CD4-positive, CD25-positive, alpha-beta regulatory T cell (primary cell): ENCODE measurements at regions not wholly inside any gene's neighbourhood (a gene's known extent, or its start where the extent isn't known, plus 50 kb on each side); places are given as distances from the start of the nearest gene placed in this dataset.

Experiments
- ATAC-seq, 2 donors: fragments of 150-1000 bp; cut with Tn5 transposase; one replicate each; pipeline ENCODE4 v1.10.0; 2021; ENCODE audit warnings: low read depth in 2 of 2, moderate number of reproducible peaks in 2 of 2, moderate library complexity in 1 of 2
- DNase-seq, 3 donors: peaks; one replicate each; pipeline versions ENCODE4 v3.0.0 to v3.0.0-alpha.2; 2012 to 2022; ENCODE audit warnings: mixed read lengths in 1 of 3
- H3K27ac ChIP-seq: one replicate; pipeline ENCODE4 v1.7.0; 2013; ENCODE audit warnings: mild to moderate bottlenecking, low read length; ENCODE audit not compliant: insufficient read depth, poor library complexity, severe bottlenecking
- H3K27me3 ChIP-seq: one replicate; pipeline ENCODE4 v1.7.0; 2013; ENCODE audit warnings: low read length; ENCODE audit not compliant: control insufficient read depth, insufficient read depth
- H3K36me3 ChIP-seq: one replicate; pipeline ENCODE4 v1.7.0; 2013; ENCODE audit warnings: mild to moderate bottlenecking, low read length, moderate library complexity; ENCODE audit not compliant: control insufficient read depth, insufficient read depth
- H3K4me1 ChIP-seq: 2 replicates; pipeline ENCODE4 v1.7.0; 2013; ENCODE audit warnings: mild to moderate bottlenecking, low read length; ENCODE audit not compliant: insufficient read depth, control insufficient read depth, poor library complexity, severe bottlenecking
- H3K4me3 ChIP-seq: one replicate; pipeline ENCODE4 v1.7.0; 2013; ENCODE audit warnings: low read depth, mild to moderate bottlenecking, low read length, moderate library complexity
- H3K9me3 ChIP-seq, 2 experiments: 1 replicate in 1 of 2; 2 replicates in 1 of 2; pipeline ENCODE4 v1.7.0; 2013; ENCODE audit warnings: low read length in 2 of 2, mild to moderate bottlenecking in 1 of 2, moderate library complexity in 1 of 2; ENCODE audit not compliant: control insufficient read depth in 2 of 2
- H3K27ac Mint-ChIP-seq, 3 donors: one replicate each; pipeline ENCODE4 v1.8.0; 2020 to 2022; ENCODE audit warnings: mild to moderate bottlenecking in 3 of 3, mixed read lengths in 3 of 3, moderate library complexity in 2 of 3
- H3K27me3 Mint-ChIP-seq: one replicate; pipeline ENCODE4 v1.8.0; 2022; ENCODE audit warnings: mild to moderate bottlenecking, mixed read lengths
- H3K36me3 Mint-ChIP-seq: one replicate; pipeline ENCODE4 v1.8.0; 2020; ENCODE audit warnings: mixed read lengths
- H3K4me1 Mint-ChIP-seq, 4 donors: one replicate each; pipeline ENCODE4 v1.8.0; 2020 to 2022; ENCODE audit warnings: mixed read lengths in 4 of 4, mild to moderate bottlenecking in 1 of 4
- H3K4me3 Mint-ChIP-seq, 4 donors: one replicate each; pipeline ENCODE4 v1.8.0; 2020 to 2022; ENCODE audit warnings: mild to moderate bottlenecking in 4 of 4, mixed read lengths in 4 of 4, moderate library complexity in 3 of 4
- H3K9me3 Mint-ChIP-seq, 7 donors: one replicate each; pipeline ENCODE4 v1.8.0; 2020 to 2022; ENCODE audit warnings: mixed read lengths in 7 of 7, mild to moderate bottlenecking in 3 of 7, moderate library complexity in 2 of 7

GRCh38 chr14:24692382-24693352, 58.7 kb upstream of the GZMB start:
- ATAC-seq: peak; percentile 71 to 83
- peak overlapping the region; percentile 25 for H3K27ac ChIP-seq
- H3K4me3 Mint-ChIP-seq: peak overlapping the region in 2 of 4 donors; percentile 2 to 56
- H3K4me1 ChIP-seq: peaks cover 9% of the 10 kb centered on the region
- H3K27me3 Mint-ChIP-seq: peaks cover 22% of the 10 kb centered on the region
- H3K4me3 ChIP-seq: peak overlapping the region; percentile 1
- no peaks in the 10 kb centered on the region for H3K36me3 Mint-ChIP-seq
- no peak overlapping the region for H3K27ac Mint-ChIP-seq
- H3K4me1 Mint-ChIP-seq: peaks cover 7 to 22% (median 13%) of the 10 kb centered on the region in 4 donors
- no peaks in the 10 kb centered on the region for H3K9me3 Mint-ChIP-seq
- H3K27me3 ChIP-seq: peaks cover 4% of the 10 kb centered on the region
- peak in 2 of 3 donors; percentile 27 to 83 for DNase-seq
- H3K9me3 ChIP-seq: no peaks in the 10 kb centered on the region
- H3K36me3 ChIP-seq: no peaks in the 10 kb centered on the region

GRCh38 chr14:24690492-24690891, 56.5 kb upstream of the GZMB start:
- Histone ChIP-seq H3K27ac (no peak overlapping the region), H3K9me3 (no peaks in the 10 kb centered on the region), H3K27me3 (peaks cover 7% of the 10 kb centered on the region), H3K36me3 (no peaks in the 10 kb centered on the region), H3K4me3 (no peak overlapping the region), H3K4me1 (peaks cover 9% of the 10 kb centered on the region)
- Mint-ChIP-seq H3K4me1 (peaks cover 7 to 22% (median 13%) of the 10 kb centered on the region in 4 donors), H3K9me3 (peaks cover 0 to 1% (median 0%) of the 10 kb centered on the region in 7 donors), H3K27ac (no peak overlapping the region), H3K36me3 (no peaks in the 10 kb centered on the region), H3K4me3 (no peak overlapping the region), H3K27me3 (peaks cover 30% of the 10 kb centered on the region)
- DNase-seq (peak in 1 of 3 donors; percentile 44), ATAC-seq (no peak)

GRCh38 chr14:24688030-24688658, 54.2 kb upstream of the GZMB start:
- no peak overlapping the region for H3K4me3 Mint-ChIP-seq
- peaks cover 6% of the 10 kb centered on the region for H3K4me1 ChIP-seq
- H3K36me3 ChIP-seq: no peaks in the 10 kb centered on the region
- ATAC-seq (no peak), DNase-seq (no peak)
- no peak overlapping the region for H3K27ac Mint-ChIP-seq
- H3K36me3 Mint-ChIP-seq: no peaks in the 10 kb centered on the region
- no peak overlapping the region for H3K4me3 ChIP-seq
- no peaks in the 10 kb centered on the region for H3K9me3 ChIP-seq
- H3K4me1 Mint-ChIP-seq: peaks cover 4 to 11% (median 7%) of the 10 kb centered on the region in 4 donors
- H3K9me3 Mint-ChIP-seq: peaks cover 0 to 1% (median 0%) of the 10 kb centered on the region in 7 donors
- H3K27me3 Mint-ChIP-seq: peaks cover 39% of the 10 kb centered on the region
- peaks cover 8% of the 10 kb centered on the region for H3K27me3 ChIP-seq
- H3K27ac ChIP-seq: no peak overlapping the region
